ENCODE measurements at regions not wholly inside any gene's neighbourhood (a gene's known extent, or its start where the extent isn't known, plus 50 kb on each side); places are given as distances from the start of the nearest gene placed in this dataset.

- peaks cover 0 to 35% of the 10 kb centered on the region in 2 donors for H3K4me1 ChIP-seq
- no peak for DNase-seq (ENCODE audit: low spot score)
These were observed 77.9 kb upstream of the DOCK9 start for GRCh38 chr13:99055735-99056134.

DNA sequence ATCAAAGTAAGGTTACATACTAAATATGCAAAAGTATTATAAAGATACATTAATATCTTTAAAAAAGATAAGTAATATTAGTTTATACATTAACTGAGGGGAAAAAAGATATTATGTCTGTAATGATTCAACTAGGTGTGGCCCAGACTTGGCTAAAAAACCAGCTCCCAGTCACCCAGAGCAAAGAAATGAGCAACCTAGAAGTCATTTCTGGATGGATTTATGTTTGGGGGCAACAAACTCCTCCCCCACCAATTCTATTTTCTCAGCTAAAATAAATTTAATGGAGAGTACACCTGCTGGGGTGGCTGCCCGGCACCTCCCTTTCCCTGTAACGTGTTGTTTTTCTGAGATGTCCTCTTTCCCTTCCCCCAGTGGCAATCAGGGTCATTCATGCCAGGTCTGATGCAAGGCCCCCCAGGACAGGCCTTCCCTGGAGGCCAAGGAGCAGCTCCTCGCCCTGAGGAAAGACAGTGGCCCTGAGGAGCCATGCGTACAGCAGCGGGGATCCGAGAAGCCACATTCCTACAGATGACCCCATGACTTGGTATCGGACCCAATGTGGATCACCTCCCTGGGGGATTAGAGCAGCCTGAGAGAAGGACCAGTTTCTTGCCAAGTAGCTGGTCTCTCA lies 78.6 kb upstream of the DOCK9 start:
- H3K4me3 ChIP-seq: no peak overlapping the region
- H3K9me3 ChIP-seq: no peaks in the 10 kb centered on the region
- TF ChIP-seq, protein P1, sequence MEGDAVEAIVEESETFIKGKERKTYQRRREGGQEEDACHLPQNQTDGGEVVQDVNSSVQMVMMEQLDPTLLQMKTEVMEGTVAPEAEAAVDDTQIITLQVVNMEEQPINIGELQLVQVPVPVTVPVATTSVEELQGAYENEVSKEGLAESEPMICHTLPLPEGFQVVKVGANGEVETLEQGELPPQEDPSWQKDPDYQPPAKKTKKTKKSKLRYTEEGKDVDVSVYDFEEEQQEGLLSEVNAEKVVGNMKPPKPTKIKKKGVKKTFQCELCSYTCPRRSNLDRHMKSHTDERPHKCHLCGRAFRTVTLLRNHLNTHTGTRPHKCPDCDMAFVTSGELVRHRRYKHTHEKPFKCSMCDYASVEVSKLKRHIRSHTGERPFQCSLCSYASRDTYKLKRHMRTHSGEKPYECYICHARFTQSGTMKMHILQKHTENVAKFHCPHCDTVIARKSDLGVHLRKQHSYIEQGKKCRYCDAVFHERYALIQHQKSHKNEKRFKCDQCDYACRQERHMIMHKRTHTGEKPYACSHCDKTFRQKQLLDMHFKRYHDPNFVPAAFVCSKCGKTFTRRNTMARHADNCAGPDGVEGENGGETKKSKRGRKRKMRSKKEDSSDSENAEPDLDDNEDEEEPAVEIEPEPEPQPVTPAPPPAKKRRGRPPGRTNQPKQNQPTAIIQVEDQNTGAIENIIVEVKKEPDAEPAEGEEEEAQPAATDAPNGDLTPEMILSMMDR (IDR thresholded peaks at IDR 0.05): no peak
- peak overlapping the region in 1 of 2 donors; percentile 33 for H3K27ac ChIP-seq
- no peaks in the 10 kb centered on the region for H3K27me3 ChIP-seq
- peaks cover 0 to 31% of the 10 kb centered on the region in 2 donors for H3K4me1 ChIP-seq
- H3K36me3 ChIP-seq: no peaks in the 10 kb centered on the region
- DNase-seq (ENCODE audit: low spot score): no peak

More at GRCh38 chr13:99055735-99056134, 77.9 kb upstream of the DOCK9 start:
- H3K36me3 ChIP-seq: no peaks in the 10 kb centered on the region
- H3K4me3 ChIP-seq: no peak overlapping the region
- peak overlapping the region in 1 of 2 donors; percentile 12 for H3K27ac ChIP-seq
- TF ChIP-seq, protein P1 (IDR thresholded peaks at IDR 0.05): no peak
- H3K9me3 ChIP-seq: no peaks in the 10 kb centered on the region
- H3K27me3 ChIP-seq: no peaks in the 10 kb centered on the region

- H3K4me3 ChIP-seq: no peak overlapping the region
- no peaks in the 10 kb centered on the region for H3K36me3 ChIP-seq
- TF ChIP-seq, protein P1 (IDR thresholded peaks at IDR 0.05): no peak
- peaks cover 0 to 34% of the 10 kb centered on the region in 2 donors for H3K4me1 ChIP-seq
- H3K9me3 ChIP-seq: no peaks in the 10 kb centered on the region
- no peaks in the 10 kb centered on the region for H3K27me3 ChIP-seq
- no peak for DNase-seq (ENCODE audit: low spot score)
- no peak overlapping the region for H3K27ac ChIP-seq
These were observed 79.6 kb upstream of the DOCK9 start for GRCh38 chr13:99057310-99057975.

GRCh38 chr13:99058527-99059495 lies 80.9 kb upstream of the DOCK9 start:
- no peak for DNase-seq (ENCODE audit: low spot score)
- Histone ChIP-seq H3K9me3 (no peaks in the 10 kb centered on the region), H3K27ac (no peak overlapping the region), H3K27me3 (no peaks in the 10 kb centered on the region), H3K36me3 (no peaks in the 10 kb centered on the region), H3K4me1 (peaks cover 0 to 41% of the 10 kb centered on the region in 2 donors), H3K4me3 (no peak overlapping the region)
- TF ChIP-seq, protein P1 (IDR thresholded peaks at IDR 0.05): no peak

DNA sequence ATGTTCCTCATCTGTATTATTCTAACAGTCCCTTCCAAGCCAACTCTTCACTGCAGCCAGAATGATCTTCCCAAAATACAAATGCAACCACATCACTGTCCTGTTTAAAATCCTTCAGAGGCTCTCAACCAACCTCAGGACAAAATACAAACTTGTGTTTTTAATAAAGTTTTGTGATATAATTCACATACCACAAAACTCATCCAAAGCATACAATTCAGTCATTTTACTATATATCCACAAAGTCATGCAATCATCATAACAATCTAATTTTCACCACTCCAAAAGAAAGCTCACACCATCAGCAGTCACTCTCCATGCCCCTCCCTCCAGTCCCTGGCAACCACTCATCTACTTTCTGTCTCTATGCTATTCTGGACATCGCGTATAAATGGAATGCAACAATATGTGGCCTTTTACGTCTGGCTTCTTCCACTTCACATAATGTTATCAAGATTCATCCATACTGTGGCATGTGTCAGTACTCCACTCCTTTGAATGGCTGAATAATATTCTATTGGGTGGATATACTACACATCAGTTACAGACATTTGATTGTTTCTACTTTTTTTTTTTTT lies 81.7 kb upstream of the DOCK9 start:
- TF ChIP-seq, protein P1 (IDR thresholded peaks at IDR 0.05): no peak
- H3K27ac ChIP-seq: no peak overlapping the region
- DNase-seq (ENCODE audit: low spot score): no peak
- no peaks in the 10 kb centered on the region for H3K9me3 ChIP-seq
- no peak overlapping the region for H3K4me3 ChIP-seq
- H3K4me1 ChIP-seq: peaks cover 0 to 42% of the 10 kb centered on the region in 2 donors
- no peaks in the 10 kb centered on the region for H3K36me3 ChIP-seq
- H3K27me3 ChIP-seq: no peaks in the 10 kb centered on the region

Measured in right atrium auricular region (tissue), 2 donors.